GM12878 (cell line): ENCODE measurements at regions not wholly inside any gene's neighbourhood (a gene's known extent, or its start where the extent isn't known, plus 50 kb on each side); places are given as distances from the start of the nearest gene placed in this dataset.

ENCODE experiments used
- ATAC-seq: fragments of 200-7000 bp; cut with Tn5 transposase; 3 replicates; pipeline ENCODE4 v1.9.1; 2020; ENCODE audit warnings: mild to moderate bottlenecking, moderate library complexity
- BruUV-seq: library from RNA; stranded (reverse); fragments of 400-500 nt; replicated peaks from 2 replicates; lab custom pipeline; 2021; lab: Mats Ljungman, UMichigan
- CTCF ChIA-PET: fragments of 300-600 bp; sonication (Branson Sonifier 250); formaldehyde crosslinking; extraction: SDS; loops from one replicate; lab custom pipeline; 2021; ENCODE audit warnings: inconsistent platforms; lab: Yijun Ruan, JAX
- POLR2A ChIA-PET: fragments of 350-600 bp; formaldehyde crosslinking; extraction: SDS; loops from one replicate; lab custom pipeline; 2021; ENCODE audit warnings: inconsistent platforms; lab: Charles Lee
- RAD21 ChIA-PET: fragments of 300-600 bp; sonication (Branson Sonifier 250); formaldehyde crosslinking; loops from one replicate; lab custom pipeline; 2023; ENCODE audit warnings: antibody characterized with exemption; ENCODE audit not compliant: unreplicated experiment; lab: Charles Lee
- SMC1A ChIA-PET: fragments of 300-600 bp; sonication (Branson Sonifier 250); formaldehyde crosslinking; loops from one replicate; lab custom pipeline; 2023; ENCODE audit not compliant: unreplicated experiment, uncharacterized antibody; lab: Charles Lee
- DNase-seq: peaks from one replicate; pipeline ENCODE4 v3.0.0-alpha.2; 2011; ENCODE audit warnings: low read depth, low spot score
- FAIRE-seq: peaks from 3 replicates; lab custom pipeline; 2011; peaks lifted over from hg19 to GRCh38; lab: Jason Lieb, UNC
- H2AFZ ChIP-seq: 2 replicates; pipeline ENCODE4 v1.6.0; 2011; ENCODE audit warnings: low read depth, low read length, control low read depth; ENCODE audit not compliant: control insufficient read depth
- H3K27ac ChIP-seq: 2 replicates; pipeline ENCODE4 v1.5.1; 2011; ENCODE audit warnings: control low read depth; ENCODE audit not compliant: control insufficient read depth, insufficient read depth
- H3K27me3 ChIP-seq, 2 experiments: replicated peaks in 1 of 2; 2 replicates each; pipeline versions ENCODE4 v1.6.0 to v1.6.1; 2011; ENCODE audit warnings: low read length in 1 of 2; ENCODE audit not compliant: control insufficient read depth in 2 of 2, insufficient read depth in 2 of 2
- H3K36me3 ChIP-seq, 2 experiments: 2 replicates each; pipeline ENCODE4 v1.5.1; 2011; ENCODE audit warnings: low read length in 1 of 2; ENCODE audit not compliant: control insufficient read depth in 2 of 2, insufficient read depth in 2 of 2
- H3K4me1 ChIP-seq: 2 replicates; pipeline ENCODE4 v1.6.1; 2011; ENCODE audit warnings: mild to moderate bottlenecking, low read length, moderate library complexity, mixed read lengths; ENCODE audit not compliant: control insufficient read depth, insufficient read depth
- H3K4me2 ChIP-seq: 2 replicates; pipeline ENCODE4 v1.6.0; 2011; ENCODE audit warnings: control low read depth; ENCODE audit not compliant: control insufficient read depth, insufficient read depth
- H3K4me3 ChIP-seq: fragments of 200-600 bp; sonication (generic); 2 replicates; pipeline ENCODE4 v1.5.1; 2016
- H3K79me2 ChIP-seq: 2 replicates; pipeline ENCODE4 v1.6.0; 2011; ENCODE audit warnings: low read length; ENCODE audit not compliant: control insufficient read depth, insufficient read depth
- H3K9ac ChIP-seq: 2 replicates; pipeline ENCODE4 v1.8.0; 2011; ENCODE audit warnings: low read length, control low read depth, mixed read lengths; ENCODE audit not compliant: control insufficient read depth, insufficient read depth
- H3K9me3 ChIP-seq: replicated peaks from 3 replicates; pipeline ENCODE4 v1.5.1; 2011; ENCODE audit warnings: mild to moderate bottlenecking, low read length; ENCODE audit not compliant: control insufficient read depth, insufficient read depth
- H4K20me1 ChIP-seq: 2 replicates; pipeline ENCODE4 v1.6.0; 2011; ENCODE audit not compliant: control insufficient read depth, insufficient read depth
- CBFB ChIP-seq: IDR thresholded peaks from 2 replicates; pipeline ENCODE4 v1.6.1; 2016; ENCODE audit warnings: antibody characterized with exemption, low read depth
- FOS ChIP-seq: IDR thresholded peaks from 3 replicates; pipeline ENCODE4 v1.6.1; 2011; ENCODE audit warnings: borderline replicate concordance; ENCODE audit not compliant: insufficient read length; ENCODE audit errors: extremely low read depth
- FOXK2 ChIP-seq: fragments of 450-650 bp; IDR thresholded peaks from 2 replicates; pipeline ENCODE4 v1.6.1; 2017; ENCODE audit warnings: mild to moderate bottlenecking, moderate library complexity
- FOXM1 ChIP-seq: IDR thresholded peaks from 2 replicates; pipeline ENCODE4 v1.6.1; 2012; ENCODE audit warnings: low read depth, mild to moderate bottlenecking, inconsistent platforms, low read length, moderate library complexity
- HCFC1 ChIP-seq: fragments of 150-350 bp; IDR thresholded peaks from 2 replicates; pipeline ENCODE4 v1.6.1; 2014; ENCODE audit warnings: low read length
- IKZF2 ChIP-seq, 2 experiments: fragments of 450-650 bp; IDR thresholded peaks; 2 replicates each; pipeline ENCODE4 v1.6.1; 2017; ENCODE audit warnings: mild to moderate bottlenecking in 2 of 2, moderate library complexity in 2 of 2
- KAT2A ChIP-seq: conservative IDR thresholded peaks from 2 replicates; pipeline ENCODE4 v1.6.1; 2011; ENCODE audit warnings: low read depth, low read length; ENCODE audit not compliant: control insufficient read depth
- MEF2A ChIP-seq: IDR thresholded peaks from 2 replicates; pipeline ENCODE4 v1.6.1; 2011; ENCODE audit warnings: low read depth, mild to moderate bottlenecking, low read length, moderate library complexity; ENCODE audit not compliant: insufficient read depth
- RAD21 ChIP-seq: IDR thresholded peaks from 2 replicates; pipeline ENCODE4 v1.6.1; 2011; ENCODE audit warnings: mild to moderate bottlenecking, low read depth, low read length, moderate library complexity; ENCODE audit not compliant: insufficient read depth
- RB1 ChIP-seq: fragments of 450-650 bp; formaldehyde crosslinking; IDR thresholded peaks from 2 replicates; pipeline ENCODE4 v1.6.1; 2017; ENCODE audit warnings: mild to moderate bottlenecking, borderline replicate concordance
- SMARCA5 ChIP-seq: fragments of 450-650 bp; IDR thresholded peaks from 2 replicates; pipeline ENCODE4 v1.6.1; 2017; ENCODE audit warnings: mild to moderate bottlenecking
- WGBS: methylation state at CpG from one replicate; pipeline ENCODE4 v1.1.6; 2016; ENCODE audit warnings: low lambda C conversion rate; ENCODE audit not compliant: insufficient replicate concordance, insufficient coverage; ENCODE audit errors: missing lambda C conversion rate; 5-methylcytosine and 5-hydroxymethylcytosine counted together
- in situ Hi-C: fragments of 300-500 bp; cut with MboI; formaldehyde crosslinking; loops from 9 replicates; pipeline ENCODE4 v1.14.3; 2018; ENCODE audit warnings: mixed read lengths
- intact Hi-C: fragments of 100-400 bp; cut with micrococcal nuclease; formaldehyde crosslinking; loops from one replicate; pipeline ENCODE4 v1.14.2; 2022; ENCODE audit not compliant: unreplicated experiment
- TF ChIP-seq, protein P1 (sequence below): fragments of 450-650 bp; IDR thresholded peaks from 2 replicates; pipeline ENCODE4 v1.6.1; 2018; ENCODE audit warnings: borderline replicate concordance, mild to moderate bottlenecking; ENCODE audit not compliant: partially characterized antibody
- TF ChIP-seq, protein P2 (sequence below): fragments of 450-650 bp; IDR thresholded peaks from 2 replicates; pipeline ENCODE4 v1.6.1; 2017; ENCODE audit warnings: mild to moderate bottlenecking, moderate library complexity
- TF ChIP-seq, protein P3 (sequence below): IDR thresholded peaks from 2 replicates; pipeline ENCODE4 v1.6.1; 2011; ENCODE audit warnings: borderline replicate concordance, low read depth, mild to moderate bottlenecking, moderate library complexity, mixed read lengths, low read length; ENCODE audit not compliant: insufficient read depth; ENCODE audit errors: extremely low read length

DNA sequence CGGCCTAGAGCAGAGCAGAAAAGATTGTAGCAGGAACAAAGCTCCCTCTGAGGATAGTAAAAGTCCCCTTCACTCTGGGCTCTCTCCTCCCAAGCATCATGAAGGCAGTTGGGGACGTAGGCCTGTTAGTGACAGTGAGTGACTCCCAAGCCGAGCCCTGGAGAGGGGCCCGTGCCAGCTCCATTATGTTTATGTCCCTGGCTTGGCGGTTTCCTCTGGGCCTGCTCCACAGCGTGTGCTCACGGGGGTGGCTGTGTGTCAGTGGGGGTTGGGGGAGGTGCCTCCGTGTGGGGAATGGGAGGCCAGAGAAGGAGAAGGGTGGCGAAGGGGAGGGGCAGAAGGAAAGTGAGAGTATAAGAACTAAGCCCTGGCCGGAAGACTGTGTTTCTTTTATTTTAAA lies 170.0 kb upstream of the VASH1 start:
- no peak overlapping the region for H3K4me3 ChIP-seq
- no peaks in the 10 kb centered on the region for H3K79me2 ChIP-seq
- no peak overlapping the region for H3K27ac ChIP-seq
- no peak overlapping the region for H3K4me2 ChIP-seq
- H2AFZ ChIP-seq = no peak overlapping the region
- intact Hi-C loops = no loop called here
- POLR2A ChIA-PET = no interaction called here
- H3K27me3 ChIP-seq = peaks cover 0 to 3% of the 10 kb centered on the region in 2 experiments; a peak in 1 of 4 replicates
- no peaks in the 10 kb centered on the region for H3K36me3 ChIP-seq
- WGBS = 26% methylated on average over 10 of the region's 10 CpGs
- FAIRE-seq = no peak
- no TSS peak for BruUV-seq
- in situ Hi-C loops = no loop called here
- H3K9ac ChIP-seq = no peak overlapping the region
- ATAC-seq = no peak
- no peak for DNase-seq
- TF ChIP-seq RB1 (no peak), FOS (no peak), IKZF2 (IDR thresholded peaks at IDR 0.05) (no peak), SMARCA5 (no peak), FOXM1 (no peak), FOXK2 (no peak), KAT2A (no peak), CBFB (no peak), MEF2A (no peak), RAD21 (no peak), HCFC1 (no peak)
- TF ChIP-seq, protein P1, sequence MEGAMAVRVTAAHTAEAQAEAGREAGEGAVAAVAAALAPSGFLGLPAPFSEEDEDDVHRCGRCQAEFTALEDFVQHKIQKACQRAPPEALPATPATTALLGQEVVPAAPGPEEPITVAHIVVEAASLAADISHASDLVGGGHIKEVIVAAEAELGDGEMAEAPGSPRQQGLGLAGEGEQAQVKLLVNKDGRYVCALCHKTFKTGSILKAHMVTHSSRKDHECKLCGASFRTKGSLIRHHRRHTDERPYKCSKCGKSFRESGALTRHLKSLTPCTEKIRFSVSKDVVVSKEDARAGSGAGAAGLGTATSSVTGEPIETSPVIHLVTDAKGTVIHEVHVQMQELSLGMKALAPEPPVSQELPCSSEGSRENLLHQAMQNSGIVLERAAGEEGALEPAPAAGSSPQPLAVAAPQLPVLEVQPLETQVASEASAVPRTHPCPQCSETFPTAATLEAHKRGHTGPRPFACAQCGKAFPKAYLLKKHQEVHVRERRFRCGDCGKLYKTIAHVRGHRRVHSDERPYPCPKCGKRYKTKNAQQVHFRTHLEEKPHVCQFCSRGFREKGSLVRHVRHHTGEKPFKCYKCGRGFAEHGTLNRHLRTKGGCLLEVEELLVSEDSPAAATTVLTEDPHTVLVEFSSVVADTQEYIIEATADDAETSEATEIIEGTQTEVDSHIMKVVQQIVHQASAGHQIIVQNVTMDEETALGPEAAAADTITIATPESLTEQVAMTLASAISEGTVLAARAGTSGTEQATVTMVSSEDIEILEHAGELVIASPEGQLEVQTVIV = no peak
- TF ChIP-seq, protein P2, sequence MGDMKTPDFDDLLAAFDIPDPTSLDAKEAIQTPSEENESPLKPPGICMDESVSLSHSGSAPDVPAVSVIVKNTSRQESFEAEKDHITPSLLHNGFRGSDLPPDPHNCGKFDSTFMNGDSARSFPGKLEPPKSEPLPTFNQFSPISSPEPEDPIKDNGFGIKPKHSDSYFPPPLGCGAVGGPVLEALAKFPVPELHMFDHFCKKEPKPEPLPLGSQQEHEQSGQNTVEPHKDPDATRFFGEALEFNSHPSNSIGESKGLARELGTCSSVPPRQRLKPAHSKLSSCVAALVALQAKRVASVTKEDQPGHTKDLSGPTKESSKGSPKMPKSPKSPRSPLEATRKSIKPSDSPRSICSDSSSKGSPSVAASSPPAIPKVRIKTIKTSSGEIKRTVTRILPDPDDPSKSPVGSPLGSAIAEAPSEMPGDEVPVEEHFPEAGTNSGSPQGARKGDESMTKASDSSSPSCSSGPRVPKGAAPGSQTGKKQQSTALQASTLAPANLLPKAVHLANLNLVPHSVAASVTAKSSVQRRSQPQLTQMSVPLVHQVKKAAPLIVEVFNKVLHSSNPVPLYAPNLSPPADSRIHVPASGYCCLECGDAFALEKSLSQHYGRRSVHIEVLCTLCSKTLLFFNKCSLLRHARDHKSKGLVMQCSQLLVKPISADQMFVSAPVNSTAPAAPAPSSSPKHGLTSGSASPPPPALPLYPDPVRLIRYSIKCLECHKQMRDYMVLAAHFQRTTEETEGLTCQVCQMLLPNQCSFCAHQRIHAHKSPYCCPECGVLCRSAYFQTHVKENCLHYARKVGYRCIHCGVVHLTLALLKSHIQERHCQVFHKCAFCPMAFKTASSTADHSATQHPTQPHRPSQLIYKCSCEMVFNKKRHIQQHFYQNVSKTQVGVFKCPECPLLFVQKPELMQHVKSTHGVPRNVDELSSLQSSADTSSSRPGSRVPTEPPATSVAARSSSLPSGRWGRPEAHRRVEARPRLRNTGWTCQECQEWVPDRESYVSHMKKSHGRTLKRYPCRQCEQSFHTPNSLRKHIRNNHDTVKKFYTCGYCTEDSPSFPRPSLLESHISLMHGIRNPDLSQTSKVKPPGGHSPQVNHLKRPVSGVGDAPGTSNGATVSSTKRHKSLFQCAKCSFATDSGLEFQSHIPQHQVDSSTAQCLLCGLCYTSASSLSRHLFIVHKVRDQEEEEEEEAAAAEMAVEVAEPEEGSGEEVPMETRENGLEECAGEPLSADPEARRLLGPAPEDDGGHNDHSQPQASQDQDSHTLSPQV = no peak
- TF ChIP-seq, protein P3, sequence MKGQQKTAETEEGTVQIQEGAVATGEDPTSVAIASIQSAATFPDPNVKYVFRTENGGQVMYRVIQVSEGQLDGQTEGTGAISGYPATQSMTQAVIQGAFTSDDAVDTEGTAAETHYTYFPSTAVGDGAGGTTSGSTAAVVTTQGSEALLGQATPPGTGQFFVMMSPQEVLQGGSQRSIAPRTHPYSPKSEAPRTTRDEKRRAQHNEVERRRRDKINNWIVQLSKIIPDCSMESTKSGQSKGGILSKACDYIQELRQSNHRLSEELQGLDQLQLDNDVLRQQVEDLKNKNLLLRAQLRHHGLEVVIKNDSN = no peak
- no peaks in the 10 kb centered on the region for H3K4me1 ChIP-seq
- CTCF ChIA-PET = no interaction called here
- RAD21 ChIA-PET = interaction anchor here (0.6 kb wide), 1 partner anchor 145 kb away, joined by 4 read pairs; no protein-coding TSS in a partner anchor
- no peaks in the 10 kb centered on the region for H3K9me3 ChIP-seq
- H4K20me1 ChIP-seq = no peaks in the 10 kb centered on the region
- SMC1A ChIA-PET = interaction anchor here (2.0 kb wide), 1 partner anchor 8 kb away, joined by 5 read pairs; no protein-coding TSS in a partner anchor
